Keratinocyte (primary cell): ENCODE measurements at regions not wholly inside any gene's neighbourhood (a gene's known extent, or its start where the extent isn't known, plus 50 kb on each side); places are given as distances from the start of the nearest gene placed in this dataset.
A peak's percentile ranks its signal among the peaks of the same experiment; 100 is the strongest.

Source experiments
- DNase-seq: peaks from one replicate; pipeline ENCODE4 v3.0.0-alpha.2; 2011; ENCODE audit warnings: low read depth, missing footprints, low spot score
- FAIRE-seq: peaks from 2 replicates; lab custom pipeline; 2011; peaks lifted over from hg19 to GRCh38; lab: Jason Lieb, UNC
- H2AFZ ChIP-seq: 2 replicates; pipeline ENCODE4 v1.6.0; 2012; ENCODE audit warnings: low read length, control low read depth, inconsistent platforms; ENCODE audit not compliant: control insufficient read depth
- H3K27ac ChIP-seq: 2 replicates; pipeline ENCODE4 v1.5.1; 2011; ENCODE audit warnings: low read length; ENCODE audit not compliant: control insufficient read depth, insufficient read depth
- H3K27me3 ChIP-seq: 3 replicates; pipeline ENCODE4 v1.6.0; 2011; ENCODE audit warnings: low read length; ENCODE audit not compliant: control insufficient read depth, insufficient read depth; ENCODE audit errors: extremely low read depth
- H3K36me3 ChIP-seq, 2 experiments: 2 replicates in 1 of 2; 3 replicates in 1 of 2; pipeline ENCODE4 v1.5.1; 2011; ENCODE audit warnings: low read length in 2 of 2, mild to moderate bottlenecking in 1 of 2; ENCODE audit not compliant: control insufficient read depth in 2 of 2, insufficient read depth in 2 of 2; ENCODE audit errors: extremely low read depth in 1 of 2
- H3K4me1 ChIP-seq: 3 replicates; pipeline ENCODE4 v1.5.1; 2011; ENCODE audit warnings: low read length; ENCODE audit not compliant: control insufficient read depth, insufficient read depth; ENCODE audit errors: extremely low read depth
- H3K4me2 ChIP-seq: 3 replicates; pipeline ENCODE4 v1.6.0; 2011; ENCODE audit warnings: low read depth, low read length; ENCODE audit not compliant: control insufficient read depth, insufficient read depth; ENCODE audit errors: extremely low read depth
- H3K4me3 ChIP-seq, 3 experiments: fragments of 200-600 bp in 1 of 3; sonication (generic) in 1 of 3; 2 replicates in 2 of 3; 3 replicates in 1 of 3; pipeline ENCODE4 v1.5.1; 2011 to 2016; ENCODE audit warnings: low read length in 3 of 3, mild to moderate bottlenecking in 3 of 3, control low read depth in 2 of 3, inconsistent platforms in 1 of 3, low read depth in 1 of 3, mixed read lengths in 1 of 3, mixed run types in 1 of 3, moderate library complexity in 1 of 3; ENCODE audit not compliant: control insufficient read depth in 2 of 3, insufficient read depth in 2 of 3; ENCODE audit errors: extremely low read depth in 1 of 3
- H3K79me2 ChIP-seq: 2 replicates; pipeline ENCODE4 v1.6.0; 2012; ENCODE audit warnings: low read length; ENCODE audit not compliant: control insufficient read depth, insufficient read depth
- H3K9ac ChIP-seq: 3 replicates; pipeline ENCODE4 v1.6.0; 2011; ENCODE audit warnings: low read length; ENCODE audit not compliant: control insufficient read depth, insufficient read depth; ENCODE audit errors: extremely low read depth
- H3K9me1 ChIP-seq: 3 replicates; pipeline ENCODE4 v1.6.0; 2011; ENCODE audit warnings: low read length; ENCODE audit not compliant: control insufficient read depth, insufficient read depth; ENCODE audit errors: extremely low read depth
- H3K9me3 ChIP-seq: 2 replicates; pipeline ENCODE4 v1.5.1; 2012; ENCODE audit warnings: low read depth, low read length; ENCODE audit not compliant: control insufficient read depth
- H4K20me1 ChIP-seq: 3 replicates; pipeline ENCODE4 v1.6.0; 2011; ENCODE audit warnings: low read length; ENCODE audit not compliant: control insufficient read depth, insufficient read depth; ENCODE audit errors: extremely low read depth
- CTCF ChIP-seq, 3 experiments: IDR thresholded peaks in 1 of 3; conservative IDR thresholded peaks in 1 of 3; optimal IDR thresholded peaks in 1 of 3; 2 replicates in 2 of 3; 3 replicates in 1 of 3; pipeline versions ENCODE3 to v1.5.1; 2011; ENCODE audit warnings: low read length in 3 of 3, mild to moderate bottlenecking in 3 of 3, moderate library complexity in 2 of 3, control low read depth in 1 of 3, inconsistent platforms in 1 of 3; ENCODE audit not compliant: insufficient read depth in 2 of 3; ENCODE audit errors: extremely low read depth in 1 of 3
- EZH2 ChIP-seq: IDR thresholded peaks from one replicate; pipeline ENCODE4 v1.6.1; 2012; ENCODE audit warnings: inconsistent platforms, mild to moderate bottlenecking, low read length, moderate library complexity
- dilution Hi-C: fragments of 300-500 bp; cut with MboI; formaldehyde crosslinking; loops from one replicate; pipeline ENCODE4 v1.7.0; 2020; ENCODE audit warnings: low sequenced_read_pairs; ENCODE audit not compliant: extremely low pct_ligation_motif_present

- Histone ChIP-seq H3K9me3 (no peaks in the 10 kb centered on the region), H3K9me1 (no peaks in the 10 kb centered on the region), H2AFZ (peak overlapping the region; percentile 24), H3K4me3 (no peak overlapping the region), H4K20me1 (no peaks in the 10 kb centered on the region), H3K27me3 (no peaks in the 10 kb centered on the region), H3K79me2 (no peaks in the 10 kb centered on the region), H3K4me2 (peak overlapping the region; percentile 41), H3K27ac (peak overlapping the region; percentile 6), H3K9ac (no peak overlapping the region), H3K4me1 (peaks cover 37% of the 10 kb centered on the region), H3K36me3 (no peaks in the 10 kb centered on the region)
- DNase-seq (no peak), FAIRE-seq (peak; percentile 69)
- no peak for TF ChIP-seq EZH2
- no peak for TF ChIP-seq CTCF (optimal IDR thresholded peaks at IDR 0.05 in 1 of 3, IDR thresholded peaks at IDR 0.05 in 1 of 3, conservative IDR thresholded peaks at IDR 0.05 in 1 of 3; ENCODE audit: extremely low read depth in 1 of 3, insufficient read depth in 2 of 3, low read length in 3 of 3)
- dilution Hi-C loops = no loop called here
Measured at GRCh38 chr20:11810311-11811083, 107.2 kb upstream of the BTBD3 start.

DNA sequence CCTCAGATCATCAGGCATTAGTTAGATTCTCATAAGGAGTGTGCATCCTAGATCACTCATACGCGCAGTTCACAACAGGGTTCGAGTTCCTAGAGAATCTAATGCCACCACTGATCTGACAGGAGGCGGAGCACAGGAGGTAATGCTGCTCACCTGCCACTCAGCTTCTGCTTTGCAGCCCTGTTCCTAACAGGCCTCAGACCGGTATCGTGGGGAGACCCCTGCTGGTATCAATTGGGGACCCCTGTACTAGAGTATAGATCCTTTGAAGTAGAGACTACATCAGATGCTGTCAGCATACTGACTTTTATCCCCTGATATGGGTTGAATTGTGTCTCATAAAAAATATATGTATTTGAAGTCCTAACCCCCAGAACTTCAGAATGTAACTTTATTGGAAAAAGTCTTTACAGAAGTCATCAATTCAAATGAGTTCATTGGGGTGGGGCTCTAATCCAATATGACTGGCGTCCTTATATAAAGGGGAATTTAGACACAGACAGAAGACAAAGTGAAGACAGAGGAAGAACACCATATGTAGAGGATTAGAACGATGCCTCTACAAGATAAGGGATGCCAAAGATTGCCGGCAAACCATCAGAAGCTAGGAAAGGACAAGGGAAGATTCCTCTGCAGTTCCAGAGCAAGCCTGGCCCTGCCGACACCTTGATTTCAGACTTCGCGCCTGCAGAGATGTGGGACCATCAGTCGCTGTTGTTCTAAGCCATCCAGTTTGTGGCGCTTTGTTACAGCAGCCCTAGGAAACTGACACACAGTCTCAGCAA is 104.4 kb upstream of the BTBD3 start:
- H3K9me1 ChIP-seq = no peaks in the 10 kb centered on the region
- no peak overlapping the region for H3K4me3 ChIP-seq
- no peaks in the 10 kb centered on the region for H3K27me3 ChIP-seq
- no peak overlapping the region for H3K4me2 ChIP-seq
- FAIRE-seq (no peak), DNase-seq (no peak)
- no peak overlapping the region for H3K9ac ChIP-seq
- H4K20me1 ChIP-seq = no peaks in the 10 kb centered on the region
- H3K4me1 ChIP-seq = peaks cover 23% of the 10 kb centered on the region
- no peaks in the 10 kb centered on the region for H3K79me2 ChIP-seq
- no peak overlapping the region for H2AFZ ChIP-seq
- no peak for TF ChIP-seq EZH2
- no peak for TF ChIP-seq CTCF (optimal IDR thresholded peaks at IDR 0.05 in 1 of 3, IDR thresholded peaks at IDR 0.05 in 1 of 3, conservative IDR thresholded peaks at IDR 0.05 in 1 of 3; ENCODE audit: extremely low read depth in 1 of 3, insufficient read depth in 2 of 3, low read length in 3 of 3)
- no peaks in the 10 kb centered on the region for H3K36me3 ChIP-seq
- no peaks in the 10 kb centered on the region for H3K9me3 ChIP-seq
- dilution Hi-C loops = no loop called here
- no peak overlapping the region for H3K27ac ChIP-seq
